GM12878 (cell line): ENCODE measurements at regions not wholly inside any gene's neighbourhood (a gene's known extent, or its start where the extent isn't known, plus 50 kb on each side); places are given as distances from the start of the nearest gene placed in this dataset.

Source experiments
- ATAC-seq: fragments of 200-7000 bp; cut with Tn5 transposase; 3 replicates; pipeline ENCODE4 v1.9.1; 2020; ENCODE audit warnings: mild to moderate bottlenecking, moderate library complexity
- BruUV-seq: library from RNA; stranded (reverse); fragments of 400-500 nt; replicated peaks from 2 replicates; lab custom pipeline; 2021; lab: Mats Ljungman, UMichigan
- CTCF ChIA-PET: fragments of 300-600 bp; sonication (Branson Sonifier 250); formaldehyde crosslinking; extraction: SDS; loops from one replicate; lab custom pipeline; 2021; ENCODE audit warnings: inconsistent platforms; lab: Yijun Ruan, JAX
- POLR2A ChIA-PET: fragments of 350-600 bp; formaldehyde crosslinking; extraction: SDS; loops from one replicate; lab custom pipeline; 2021; ENCODE audit warnings: inconsistent platforms; lab: Charles Lee
- RAD21 ChIA-PET: fragments of 300-600 bp; sonication (Branson Sonifier 250); formaldehyde crosslinking; loops from one replicate; lab custom pipeline; 2023; ENCODE audit warnings: antibody characterized with exemption; ENCODE audit not compliant: unreplicated experiment; lab: Charles Lee
- SMC1A ChIA-PET: fragments of 300-600 bp; sonication (Branson Sonifier 250); formaldehyde crosslinking; loops from one replicate; lab custom pipeline; 2023; ENCODE audit not compliant: unreplicated experiment, uncharacterized antibody; lab: Charles Lee
- DNase-seq: peaks from one replicate; pipeline ENCODE4 v3.0.0-alpha.2; 2011; ENCODE audit warnings: low read depth, low spot score
- FAIRE-seq: peaks from 3 replicates; lab custom pipeline; 2011; peaks lifted over from hg19 to GRCh38; lab: Jason Lieb, UNC
- H2AFZ ChIP-seq: 2 replicates; pipeline ENCODE4 v1.6.0; 2011; ENCODE audit warnings: low read depth, low read length, control low read depth; ENCODE audit not compliant: control insufficient read depth
- H3K27ac ChIP-seq: 2 replicates; pipeline ENCODE4 v1.5.1; 2011; ENCODE audit warnings: control low read depth; ENCODE audit not compliant: control insufficient read depth, insufficient read depth
- H3K27me3 ChIP-seq, 2 experiments: replicated peaks in 1 of 2; 2 replicates each; pipeline versions ENCODE4 v1.6.0 to v1.6.1; 2011; ENCODE audit warnings: low read length in 1 of 2; ENCODE audit not compliant: control insufficient read depth in 2 of 2, insufficient read depth in 2 of 2
- H3K36me3 ChIP-seq, 2 experiments: 2 replicates each; pipeline ENCODE4 v1.5.1; 2011; ENCODE audit warnings: low read length in 1 of 2; ENCODE audit not compliant: control insufficient read depth in 2 of 2, insufficient read depth in 2 of 2
- H3K4me1 ChIP-seq: 2 replicates; pipeline ENCODE4 v1.6.1; 2011; ENCODE audit warnings: mild to moderate bottlenecking, low read length, moderate library complexity, mixed read lengths; ENCODE audit not compliant: control insufficient read depth, insufficient read depth
- H3K4me2 ChIP-seq: 2 replicates; pipeline ENCODE4 v1.6.0; 2011; ENCODE audit warnings: control low read depth; ENCODE audit not compliant: control insufficient read depth, insufficient read depth
- H3K4me3 ChIP-seq: fragments of 200-600 bp; sonication (generic); 2 replicates; pipeline ENCODE4 v1.5.1; 2016
- H3K79me2 ChIP-seq: 2 replicates; pipeline ENCODE4 v1.6.0; 2011; ENCODE audit warnings: low read length; ENCODE audit not compliant: control insufficient read depth, insufficient read depth
- H3K9ac ChIP-seq: 2 replicates; pipeline ENCODE4 v1.8.0; 2011; ENCODE audit warnings: low read length, control low read depth, mixed read lengths; ENCODE audit not compliant: control insufficient read depth, insufficient read depth
- H3K9me3 ChIP-seq: replicated peaks from 3 replicates; pipeline ENCODE4 v1.5.1; 2011; ENCODE audit warnings: mild to moderate bottlenecking, low read length; ENCODE audit not compliant: control insufficient read depth, insufficient read depth
- H4K20me1 ChIP-seq: 2 replicates; pipeline ENCODE4 v1.6.0; 2011; ENCODE audit not compliant: control insufficient read depth, insufficient read depth
- CBFB ChIP-seq: IDR thresholded peaks from 2 replicates; pipeline ENCODE4 v1.6.1; 2016; ENCODE audit warnings: antibody characterized with exemption, low read depth
- CEBPZ ChIP-seq: fragments of 150-350 bp; IDR thresholded peaks from 2 replicates; pipeline ENCODE4 v1.6.1; 2016; ENCODE audit warnings: low read depth, low read length
- IRF4 ChIP-seq: IDR thresholded peaks from 2 replicates; pipeline ENCODE4 v1.6.1; 2011; ENCODE audit warnings: low read depth, low read length
- KAT2A ChIP-seq: conservative IDR thresholded peaks from 2 replicates; pipeline ENCODE4 v1.6.1; 2011; ENCODE audit warnings: low read depth, low read length; ENCODE audit not compliant: control insufficient read depth
- NFYA ChIP-seq: IDR thresholded peaks from 2 replicates; pipeline ENCODE4 v1.6.1; 2011; ENCODE audit warnings: low read depth, mild to moderate bottlenecking, low read length, improper control_type of control experiment, borderline replicate concordance
- PBX3 ChIP-seq: IDR thresholded peaks from 2 replicates; pipeline ENCODE4 v1.6.1; 2011; ENCODE audit warnings: mild to moderate bottlenecking, low read depth, low read length, moderate library complexity; ENCODE audit not compliant: insufficient replicate concordance
- ZBTB40 ChIP-seq: fragments of 450-650 bp; IDR thresholded peaks from 2 replicates; pipeline ENCODE4 v1.6.1; 2016; ENCODE audit warnings: mild to moderate bottlenecking, moderate library complexity, borderline replicate concordance
- ZNF384 ChIP-seq: IDR thresholded peaks from 2 replicates; pipeline ENCODE4 v1.6.1; 2012; ENCODE audit warnings: low read depth, mild to moderate bottlenecking, low read length, improper control_type of control experiment, borderline replicate concordance
- WGBS: methylation state at CpG from one replicate; pipeline ENCODE4 v1.1.6; 2016; ENCODE audit warnings: low lambda C conversion rate; ENCODE audit not compliant: insufficient replicate concordance, insufficient coverage; ENCODE audit errors: missing lambda C conversion rate; 5-methylcytosine and 5-hydroxymethylcytosine counted together
- in situ Hi-C: fragments of 300-500 bp; cut with MboI; formaldehyde crosslinking; loops from 9 replicates; pipeline ENCODE4 v1.14.3; 2018; ENCODE audit warnings: mixed read lengths
- intact Hi-C: fragments of 100-400 bp; cut with micrococcal nuclease; formaldehyde crosslinking; loops from one replicate; pipeline ENCODE4 v1.14.2; 2022; ENCODE audit not compliant: unreplicated experiment

- WGBS: 0% methylated on average over 2 of the region's 2 CpGs
- Histone ChIP-seq H3K27ac (no peak overlapping the region), H3K27me3 (no peaks in the 10 kb centered on the region), H3K9ac (no peak overlapping the region), H3K79me2 (no peaks in the 10 kb centered on the region), H3K4me3 (no peak overlapping the region), H4K20me1 (no peaks in the 10 kb centered on the region), H3K36me3 (no peaks in the 10 kb centered on the region), H3K4me2 (no peak overlapping the region), H3K4me1 (no peaks in the 10 kb centered on the region), H2AFZ (no peak overlapping the region), H3K9me3 (no peaks in the 10 kb centered on the region)
- CTCF ChIA-PET: no interaction called here
- in situ Hi-C loops: no loop called here
- no peak for FAIRE-seq
- intact Hi-C loops: no loop called here
- POLR2A ChIA-PET: no interaction called here
- RAD21 ChIA-PET: no interaction called here
- DNase-seq: no peak
- SMC1A ChIA-PET: no interaction called here
- TF ChIP-seq ZBTB40: 0 out of 2 replicates have a peak, but pooled peaks have one; percentile 20
- TF ChIP-seq IRF4: no peak
- ATAC-seq: no peak
- BruUV-seq: no TSS peak
Measured at GRCh38 chr9:104286799-104287198, 192.7 kb downstream of the SMC2 start.

- Histone ChIP-seq H4K20me1 (no peaks in the 10 kb centered on the region), H3K27me3 (no peaks in the 10 kb centered on the region), H3K4me1 (no peaks in the 10 kb centered on the region), H3K9me3 (no peaks in the 10 kb centered on the region), H3K79me2 (no peaks in the 10 kb centered on the region), H2AFZ (no peak overlapping the region), H3K4me2 (no peak overlapping the region), H3K27ac (no peak overlapping the region), H3K36me3 (no peaks in the 10 kb centered on the region), H3K4me3 (no peak overlapping the region), H3K9ac (no peak overlapping the region)
- in situ Hi-C loops (no loop called here), intact Hi-C loops (no loop called here)
- DNase-seq: no peak
- no peak for FAIRE-seq
- RAD21 ChIA-PET: no interaction called here
- 13% methylated on average over 5 of the region's 5 CpGs for WGBS
- POLR2A ChIA-PET: no interaction called here
- BruUV-seq: no TSS peak
- SMC1A ChIA-PET: no interaction called here
- CTCF ChIA-PET: no interaction called here
- ATAC-seq: no peak
- TF ChIP-seq ZNF384: no peak
- TF ChIP-seq PBX3: no peak
- TF ChIP-seq NFYA: no peak
- TF ChIP-seq CBFB: no peak
- TF ChIP-seq KAT2A: no peak
- TF ChIP-seq CEBPZ: no peak
Measured at GRCh38 chr9:104287253-104287878, 193.3 kb downstream of the SMC2 start.
